A549 (cell line): ENCODE measurements at regions not wholly inside any gene's neighbourhood (a gene's known extent, or its start where the extent isn't known, plus 50 kb on each side); places are given as distances from the start of the nearest gene placed in this dataset.

ENCODE experiments used
- ATAC-seq, 2 experiments: fragments of 200-7000 bp in 1 of 2; fragments of >200 bp in 1 of 2; cut with Nextera tagmentation in 1 of 2; cut with Tn5 transposase in 1 of 2; 3 replicates each; pipeline versions ENCODE4 v1.8.0 to v1.9.1; 2018 to 2020; ENCODE audit warnings: mild to moderate bottlenecking in 1 of 2, moderate library complexity in 1 of 2
- CTCF ChIA-PET: fragments of 300-600 bp; sonication (Branson Sonifier 250); formaldehyde crosslinking; extraction: SDS; loops from one replicate; lab custom pipeline; 2021; ENCODE audit warnings: antibody characterized with exemption, inconsistent platforms; lab: Yijun Ruan, JAX
- POLR2A ChIA-PET: fragments of 350-600 bp; formaldehyde crosslinking; extraction: SDS; loops from one replicate; lab custom pipeline; 2021; ENCODE audit warnings: antibody characterized with exemption, inconsistent platforms; lab: Yijun Ruan, JAX
- DNase-seq, 2 experiments: peaks; one replicate each; pipeline versions ENCODE4 v3.0.0 to v3.0.0-alpha.2; 2011 to 2016; ENCODE audit warnings: low read depth in 1 of 2, low spot score in 1 of 2
- FAIRE-seq: peaks from 2 replicates; lab custom pipeline; 2011; peaks lifted over from hg19 to GRCh38; lab: Jason Lieb, UNC
- H3K27ac ChIP-seq, 2 experiments: fragments of >200 bp; sonication (Bioruptor Twin); formaldehyde crosslinking; 3 replicates each; pipeline ENCODE4 v1.5.1; 2016 to 2017
- H3K4me1 ChIP-seq: fragments of >200 bp; sonication (Bioruptor Twin); formaldehyde crosslinking; 3 replicates; pipeline ENCODE4 v1.6.1; 2016
- H3K4me2 ChIP-seq: fragments of >200 bp; sonication (Bioruptor Twin); formaldehyde crosslinking; 3 replicates; pipeline ENCODE4 v1.6.1; 2016
- H3K4me3 ChIP-seq: fragments of >200 bp; sonication (Bioruptor Twin); formaldehyde crosslinking; 3 replicates; pipeline ENCODE4 v1.5.1; 2016
- H3K9me3 ChIP-seq: fragments of >200 bp; sonication (Bioruptor Twin); formaldehyde crosslinking; 3 replicates; pipeline ENCODE4 v1.6.1; 2016
- CBX2 ChIP-seq: fragments of 200-600 bp; sonication (generic); IDR thresholded peaks from 2 replicates; pipeline ENCODE4 v1.6.1; 2016; ENCODE audit warnings: low read depth, mild to moderate bottlenecking, borderline replicate concordance
- CEBPB ChIP-seq, 2 experiments: fragments of >200 bp in 1 of 2; sonication (Bioruptor Twin) in 1 of 2; formaldehyde crosslinking in 1 of 2; IDR thresholded peaks; 2 replicates each; pipeline ENCODE4 v1.6.1; 2012 to 2016
- CHD2 ChIP-seq: fragments of 150-350 bp; IDR thresholded peaks from 2 replicates; pipeline ENCODE4 v1.6.1; 2014; ENCODE audit warnings: low read length; ENCODE audit not compliant: partially characterized antibody
- CHD4 ChIP-seq: fragments of 200-600 bp; sonication (generic); IDR thresholded peaks from 2 replicates; pipeline ENCODE4 v1.6.1; 2016; ENCODE audit warnings: antibody characterized with exemption, mild to moderate bottlenecking, borderline replicate concordance
- EHMT2 ChIP-seq: fragments of 200-600 bp; sonication (generic); IDR thresholded peaks from 2 replicates; pipeline ENCODE4 v1.6.1; 2016; ENCODE audit warnings: antibody characterized with exemption, low read depth, mild to moderate bottlenecking, moderate library complexity
- FOSB ChIP-seq: fragments of 250-450 bp; sonication (Bioruptor Pico); IDR thresholded peaks from 2 replicates; pipeline ENCODE4 v1.5.0; 2020; ENCODE audit warnings: mild to moderate bottlenecking, moderate library complexity
- FOXS1 ChIP-seq: fragments of 250-450 bp; sonication (Bioruptor Pico); IDR thresholded peaks from 2 replicates; pipeline ENCODE4 v1.5.0; 2020; ENCODE audit warnings: mild to moderate bottlenecking, moderate library complexity
- GATA3 ChIP-seq: IDR thresholded peaks from 2 replicates; pipeline ENCODE4 v1.6.1; 2012; ENCODE audit warnings: borderline replicate concordance
- HEYL ChIP-seq: fragments of 250-450 bp; sonication (Bioruptor Pico); IDR thresholded peaks from 2 replicates; pipeline ENCODE4 v1.8.0; 2021; ENCODE audit warnings: mild to moderate bottlenecking, moderate library complexity
- HOXB5 ChIP-seq: fragments of 250-450 bp; sonication (Bioruptor Pico); IDR thresholded peaks from 2 replicates; pipeline ENCODE4 v1.5.0; 2020; ENCODE audit warnings: mild to moderate bottlenecking, moderate library complexity
- JUNB ChIP-seq: fragments of >200 bp; sonication (Bioruptor Twin); formaldehyde crosslinking; IDR thresholded peaks from 2 replicates; pipeline ENCODE4 v1.6.1; 2016
- KDM1A ChIP-seq: fragments of 200-600 bp; sonication (generic); IDR thresholded peaks from 2 replicates; pipeline ENCODE4 v1.6.1; 2016; ENCODE audit warnings: low read depth, mild to moderate bottlenecking
- MAFK ChIP-seq: fragments of 450-650 bp; IDR thresholded peaks from 2 replicates; pipeline ENCODE4 v1.6.1; 2014; ENCODE audit not compliant: partially characterized antibody
- NPAS2 ChIP-seq: fragments of 250-450 bp; sonication (Bioruptor Pico); IDR thresholded peaks from 2 replicates; pipeline ENCODE4 v1.8.0; 2022; ENCODE audit warnings: mild to moderate bottlenecking, moderate library complexity, borderline replicate concordance
- NR3C1 ChIP-seq: fragments of >200 bp; sonication (Bioruptor Twin); formaldehyde crosslinking; IDR thresholded peaks from 3 replicates; pipeline ENCODE4 v1.6.1; 2017
- PHF8 ChIP-seq: fragments of 200-600 bp; sonication (generic); IDR thresholded peaks from 2 replicates; pipeline ENCODE4 v1.6.1; 2016; ENCODE audit warnings: low read depth, mild to moderate bottlenecking, antibody characterized with exemption, moderate library complexity, borderline replicate concordance
- POLR2A ChIP-seq: IDR thresholded peaks from 2 replicates; pipeline ENCODE4 v1.6.1; 2012; ENCODE audit warnings: mild to moderate bottlenecking, low read length
- POLR2AphosphoS2 ChIP-seq: conservative IDR thresholded peaks from 2 replicates; pipeline ENCODE4 v1.6.1; 2012; ENCODE audit warnings: low read length, improper control_type of control experiment, inconsistent platforms
- RCOR1 ChIP-seq: fragments of 150-350 bp; IDR thresholded peaks from 2 replicates; pipeline ENCODE4 v1.6.1; 2014; ENCODE audit warnings: antibody characterized with exemption, low read length, low read depth
- SMC3 ChIP-seq: fragments of >200 bp; sonication (Bioruptor Twin); formaldehyde crosslinking; IDR thresholded peaks from 3 replicates; pipeline ENCODE4 v1.6.1; 2018; ENCODE audit warnings: inconsistent platforms
- SREBF2 ChIP-seq: fragments of 450-650 bp; IDR thresholded peaks from 2 replicates; pipeline ENCODE4 v1.6.1; 2014; ENCODE audit warnings: mild to moderate bottlenecking, moderate library complexity
- TFCP2L1 ChIP-seq: fragments of 250-450 bp; sonication (Bioruptor Pico); IDR thresholded peaks from 2 replicates; pipeline ENCODE4 v1.5.0; 2021; ENCODE audit warnings: mild to moderate bottlenecking
- ZC3H11A ChIP-seq: fragments of 450-650 bp; IDR thresholded peaks from 2 replicates; pipeline ENCODE4 v1.6.1; 2014; ENCODE audit warnings: antibody characterized with exemption, mild to moderate bottlenecking
- ZFP36 ChIP-seq: fragments of 450-650 bp; IDR thresholded peaks from 2 replicates; pipeline ENCODE4 v1.6.1; 2014; ENCODE audit warnings: borderline replicate concordance; ENCODE audit not compliant: partially characterized antibody
- ZSCAN20 ChIP-seq: fragments of 250-450 bp; sonication (Bioruptor Pico); IDR thresholded peaks from 2 replicates; pipeline ENCODE4 v1.8.0; 2022; ENCODE audit warnings: mild to moderate bottlenecking, moderate library complexity
- WGBS: methylation state at CpG from one replicate; pipeline ENCODE4 v1.1.6; 2017; ENCODE audit errors: missing lambda C conversion rate; 5-methylcytosine and 5-hydroxymethylcytosine counted together
- TF ChIP-seq, protein P1 (sequence below): fragments of >200 bp; sonication (Bioruptor Twin); formaldehyde crosslinking; IDR thresholded peaks from 3 replicates; pipeline ENCODE4 v1.6.1; 2016
- TF ChIP-seq, protein P2 (sequence below): fragments of >200 bp; sonication (Bioruptor Twin); formaldehyde crosslinking; IDR thresholded peaks from 2 replicates; pipeline ENCODE4 v1.6.1; 2016
- TF ChIP-seq, protein P3 (sequence below): IDR thresholded peaks from 2 replicates; pipeline ENCODE4 v1.6.1; 2012; ENCODE audit warnings: low read depth, borderline replicate concordance
- TF ChIP-seq, protein P4 (sequence below): fragments of 250-450 bp; sonication (Bioruptor Pico); IDR thresholded peaks from 2 replicates; pipeline ENCODE4 v1.5.0; 2020; ENCODE audit warnings: low read depth, mild to moderate bottlenecking, moderate library complexity
- TF ChIP-seq, protein P5 (sequence below): fragments of 450-650 bp; IDR thresholded peaks from 2 replicates; pipeline ENCODE4 v1.6.1; 2014; ENCODE audit warnings: antibody characterized with exemption

DNA sequence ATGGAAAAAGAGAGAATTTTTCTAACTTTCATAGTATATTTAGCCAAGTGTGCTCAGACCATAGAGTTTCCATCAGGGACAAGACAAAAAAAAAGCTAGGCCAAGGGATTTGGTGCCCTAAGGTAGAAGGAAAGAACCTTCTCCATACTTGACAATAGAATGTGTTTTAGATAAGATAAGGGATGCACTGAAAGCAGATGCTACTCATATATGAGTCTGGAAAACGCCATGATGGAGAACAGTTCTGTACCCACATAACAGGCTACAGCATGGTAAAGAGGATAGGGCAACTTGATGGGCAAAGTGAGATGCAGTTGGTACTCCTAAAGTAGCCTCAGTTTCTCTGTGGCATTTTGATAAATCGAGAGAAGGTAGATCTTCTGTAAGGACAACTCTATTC is 216.4 kb upstream of the NECTIN3 start:
- ChIA-PET CTCF (no interaction called here), POLR2A (no interaction called here)
- no peak for TF ChIP-seq POLR2AphosphoS2
- TF ChIP-seq CBX2, result no peak
- no peak for TF ChIP-seq POLR2A
- TF ChIP-seq NPAS2 (CRISPR knock-in tag), result no peak
- no peak for TF ChIP-seq JUNB
- TF ChIP-seq HEYL, result no peak
- TF ChIP-seq CEBPB (IDR thresholded peaks at IDR 0.05), result no peak
- TF ChIP-seq, protein P1, sequence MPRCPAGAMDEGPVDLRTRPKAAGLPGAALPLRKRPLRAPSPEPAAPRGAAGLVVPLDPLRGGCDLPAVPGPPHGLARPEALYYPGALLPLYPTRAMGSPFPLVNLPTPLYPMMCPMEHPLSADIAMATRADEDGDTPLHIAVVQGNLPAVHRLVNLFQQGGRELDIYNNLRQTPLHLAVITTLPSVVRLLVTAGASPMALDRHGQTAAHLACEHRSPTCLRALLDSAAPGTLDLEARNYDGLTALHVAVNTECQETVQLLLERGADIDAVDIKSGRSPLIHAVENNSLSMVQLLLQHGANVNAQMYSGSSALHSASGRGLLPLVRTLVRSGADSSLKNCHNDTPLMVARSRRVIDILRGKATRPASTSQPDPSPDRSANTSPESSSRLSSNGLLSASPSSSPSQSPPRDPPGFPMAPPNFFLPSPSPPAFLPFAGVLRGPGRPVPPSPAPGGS, result no peak
- TF ChIP-seq CHD2, result no peak
- TF ChIP-seq, protein P2, sequence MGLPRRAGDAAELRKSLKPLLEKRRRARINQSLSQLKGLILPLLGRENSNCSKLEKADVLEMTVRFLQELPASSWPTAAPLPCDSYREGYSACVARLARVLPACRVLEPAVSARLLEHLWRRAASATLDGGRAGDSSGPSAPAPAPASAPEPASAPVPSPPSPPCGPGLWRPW, result no peak
- no peak for TF ChIP-seq MAFK
- Histone ChIP-seq H3K4me1 (no peaks in the 10 kb centered on the region), H3K4me3 (no peak overlapping the region), H3K4me2 (no peak overlapping the region), H3K27ac (no peak overlapping the region), H3K9me3 (no peaks in the 10 kb centered on the region)
- DNase-seq (no peak), ATAC-seq (no peak), FAIRE-seq (no peak)
- 17% methylated on average over 2 of the region's 2 CpGs for WGBS

DNA sequence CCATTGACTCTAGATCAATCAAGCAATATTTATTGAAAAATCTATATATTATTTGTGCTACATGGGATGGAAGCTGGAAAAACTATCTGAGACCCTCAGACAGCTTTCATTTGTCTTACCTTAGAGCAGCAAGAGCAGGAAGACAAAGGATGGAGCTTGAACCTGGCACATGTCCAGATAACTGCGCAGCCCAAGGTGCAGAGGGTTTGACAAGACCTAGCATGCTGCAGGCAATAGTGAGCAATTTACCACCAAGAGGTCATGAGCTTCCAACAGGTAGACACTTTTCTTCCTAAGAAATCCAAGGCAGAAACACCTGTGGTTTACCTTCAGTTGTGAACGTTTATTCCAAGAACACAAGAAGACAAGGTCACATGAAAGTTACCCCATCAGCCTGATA is 214.7 kb upstream of the NECTIN3 start:
- POLR2A ChIA-PET, result no interaction called here
- CTCF ChIA-PET, result interaction anchor here (2.5 kb wide), 1 partner anchor 9 kb away, joined by 10 read pairs; no protein-coding TSS in a partner anchor
- Histone ChIP-seq H3K4me1 (no peaks in the 10 kb centered on the region), H3K4me2 (no peak overlapping the region), H3K4me3 (no peak overlapping the region), H3K27ac (no peak overlapping the region), H3K9me3 (no peaks in the 10 kb centered on the region)
- WGBS, result 85% methylated on average over 2 of the region's 2 CpGs
- ATAC-seq (no peak), DNase-seq (no peak), FAIRE-seq (no peak)
- no peak for TF ChIP-seq CBX2
- no peak for TF ChIP-seq KDM1A
- TF ChIP-seq NR3C1, result no peak
- TF ChIP-seq MAFK, result no peak
- TF ChIP-seq RCOR1, result no peak
- no peak for TF ChIP-seq PHF8
- TF ChIP-seq, protein P3, sequence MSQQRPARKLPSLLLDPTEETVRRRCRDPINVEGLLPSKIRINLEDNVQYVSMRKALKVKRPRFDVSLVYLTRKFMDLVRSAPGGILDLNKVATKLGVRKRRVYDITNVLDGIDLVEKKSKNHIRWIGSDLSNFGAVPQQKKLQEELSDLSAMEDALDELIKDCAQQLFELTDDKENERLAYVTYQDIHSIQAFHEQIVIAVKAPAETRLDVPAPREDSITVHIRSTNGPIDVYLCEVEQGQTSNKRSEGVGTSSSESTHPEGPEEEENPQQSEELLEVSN, result no peak
- TF ChIP-seq, protein P4, sequence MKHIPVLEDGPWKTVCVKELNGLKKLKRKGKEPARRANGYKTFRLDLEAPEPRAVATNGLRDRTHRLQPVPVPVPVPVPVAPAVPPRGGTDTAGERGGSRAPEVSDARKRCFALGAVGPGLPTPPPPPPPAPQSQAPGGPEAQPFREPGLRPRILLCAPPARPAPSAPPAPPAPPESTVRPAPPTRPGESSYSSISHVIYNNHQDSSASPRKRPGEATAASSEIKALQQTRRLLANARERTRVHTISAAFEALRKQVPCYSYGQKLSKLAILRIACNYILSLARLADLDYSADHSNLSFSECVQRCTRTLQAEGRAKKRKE (CRISPR knock-in tag), result no peak

DNA sequence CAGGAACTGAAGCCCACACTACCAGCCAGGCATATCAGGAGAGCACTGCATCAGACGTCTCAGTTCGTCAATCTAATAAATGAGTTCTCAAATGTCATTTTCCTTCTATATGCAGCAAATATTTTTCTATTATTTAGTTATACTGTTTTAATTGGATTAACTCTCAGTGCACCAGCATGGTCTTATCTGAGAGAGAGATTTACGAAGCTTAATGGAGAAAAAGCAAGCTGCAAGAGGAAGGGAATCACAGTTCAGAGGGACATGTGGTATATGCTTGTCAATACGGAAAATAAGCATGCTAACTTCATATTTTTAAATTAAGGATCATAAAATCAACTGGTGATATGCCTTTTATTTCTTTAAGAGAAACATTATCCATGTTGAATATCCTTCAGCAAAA is 213.1 kb upstream of the NECTIN3 start:
- Histone ChIP-seq H3K9me3 (no peaks in the 10 kb centered on the region), H3K4me1 (no peaks in the 10 kb centered on the region)
- POLR2A ChIA-PET, result no interaction called here
- TF ChIP-seq POLR2AphosphoS2 (no peak), CEBPB (IDR thresholded peaks at IDR 0.05) (no peak), FOXS1 (CRISPR knock-in tag) (no peak), SMC3 (no peak), CHD4 (no peak), ZFP36 (no peak), ZC3H11A (no peak), RCOR1 (no peak), FOSB (CRISPR knock-in tag) (no peak), SREBF2 (no peak), NPAS2 (CRISPR knock-in tag) (no peak), GATA3 (no peak), EHMT2 (no peak), TFCP2L1 (CRISPR knock-in tag) (no peak), JUNB (no peak), ZSCAN20 (CRISPR knock-in tag) (no peak), HOXB5 (CRISPR knock-in tag) (no peak)
- TF ChIP-seq, protein P2, result no peak
- TF ChIP-seq, protein P5, sequence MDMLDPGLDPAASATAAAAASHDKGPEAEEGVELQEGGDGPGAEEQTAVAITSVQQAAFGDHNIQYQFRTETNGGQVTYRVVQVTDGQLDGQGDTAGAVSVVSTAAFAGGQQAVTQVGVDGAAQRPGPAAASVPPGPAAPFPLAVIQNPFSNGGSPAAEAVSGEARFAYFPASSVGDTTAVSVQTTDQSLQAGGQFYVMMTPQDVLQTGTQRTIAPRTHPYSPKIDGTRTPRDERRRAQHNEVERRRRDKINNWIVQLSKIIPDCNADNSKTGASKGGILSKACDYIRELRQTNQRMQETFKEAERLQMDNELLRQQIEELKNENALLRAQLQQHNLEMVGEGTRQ, result no peak
- TF ChIP-seq, all 56 proteins: peak for 0
- 83% methylated on average over 4 of the region's 4 CpGs for WGBS
- CTCF ChIA-PET, result no interaction called here
- no peak overlapping the region for H3K4me2 ChIP-seq
- ATAC-seq (no peak), DNase-seq (no peak), FAIRE-seq (peak; percentile 13)
- H3K27ac ChIP-seq, result no peak overlapping the region
- H3K4me3 ChIP-seq, result no peak overlapping the region
